Hepatocyte (in vitro differentiated cells): ENCODE measurements at regions not wholly inside any gene's neighbourhood (a gene's known extent, or its start where the extent isn't known, plus 50 kb on each side); places are given as distances from the start of the nearest gene placed in this dataset.

Source experiments
- EZH2 ChIP-seq: fragments of 200-600 bp; sonication (generic); IDR thresholded peaks from 2 replicates; pipeline ENCODE4 v1.6.1; 2016; ENCODE audit warnings: antibody characterized with exemption, mild to moderate bottlenecking, borderline replicate concordance
- TF ChIP-seq, protein P1 (sequence below): fragments of 200-600 bp; sonication (generic); IDR thresholded peaks from 2 replicates; pipeline ENCODE4 v1.5.1; 2016; ENCODE audit warnings: antibody characterized with exemption, mild to moderate bottlenecking; ENCODE audit not compliant: poor library complexity

DNA sequence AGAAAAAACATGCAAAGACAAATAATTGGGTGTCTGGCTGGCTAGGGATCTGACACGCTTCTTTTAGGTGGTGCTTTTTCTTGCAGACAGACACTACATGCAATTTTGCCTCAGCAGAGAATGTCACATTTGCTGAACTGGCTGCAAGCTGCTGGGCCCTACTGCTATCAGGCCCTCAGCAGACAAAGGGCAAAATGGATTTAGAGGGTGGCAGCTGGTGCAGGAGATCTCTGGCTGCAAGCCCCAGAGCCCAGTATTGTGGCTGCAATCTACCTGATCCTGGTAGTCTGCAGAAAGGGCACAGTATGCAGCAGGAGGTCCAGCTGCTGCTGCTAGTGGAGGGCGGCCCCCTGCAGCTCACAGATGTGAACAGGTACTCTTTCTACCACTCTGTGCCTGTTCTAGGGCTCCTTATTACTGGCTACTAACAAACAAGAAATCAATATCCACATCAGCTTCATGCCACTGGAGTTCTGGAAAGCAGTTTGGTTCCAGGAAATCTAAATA is 796.7 kb upstream of the CELF4 start:
- TF ChIP-seq, protein P1, sequence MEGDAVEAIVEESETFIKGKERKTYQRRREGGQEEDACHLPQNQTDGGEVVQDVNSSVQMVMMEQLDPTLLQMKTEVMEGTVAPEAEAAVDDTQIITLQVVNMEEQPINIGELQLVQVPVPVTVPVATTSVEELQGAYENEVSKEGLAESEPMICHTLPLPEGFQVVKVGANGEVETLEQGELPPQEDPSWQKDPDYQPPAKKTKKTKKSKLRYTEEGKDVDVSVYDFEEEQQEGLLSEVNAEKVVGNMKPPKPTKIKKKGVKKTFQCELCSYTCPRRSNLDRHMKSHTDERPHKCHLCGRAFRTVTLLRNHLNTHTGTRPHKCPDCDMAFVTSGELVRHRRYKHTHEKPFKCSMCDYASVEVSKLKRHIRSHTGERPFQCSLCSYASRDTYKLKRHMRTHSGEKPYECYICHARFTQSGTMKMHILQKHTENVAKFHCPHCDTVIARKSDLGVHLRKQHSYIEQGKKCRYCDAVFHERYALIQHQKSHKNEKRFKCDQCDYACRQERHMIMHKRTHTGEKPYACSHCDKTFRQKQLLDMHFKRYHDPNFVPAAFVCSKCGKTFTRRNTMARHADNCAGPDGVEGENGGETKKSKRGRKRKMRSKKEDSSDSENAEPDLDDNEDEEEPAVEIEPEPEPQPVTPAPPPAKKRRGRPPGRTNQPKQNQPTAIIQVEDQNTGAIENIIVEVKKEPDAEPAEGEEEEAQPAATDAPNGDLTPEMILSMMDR: no peak
- no peak for TF ChIP-seq EZH2
